Heart right ventricle (tissue), 16 donors: ENCODE measurements at regions not wholly inside any gene's neighbourhood (a gene's known extent, or its start where the extent isn't known, plus 50 kb on each side); places are given as distances from the start of the nearest gene placed in this dataset.

Experiments used
- ATAC-seq, 8 donors: fragments of 200-7000 bp; cut with Tn5 transposase; one replicate each; pipeline ENCODE4 v1.9.1; 2020; ENCODE audit warnings: mild to moderate bottlenecking in 8 of 8, moderate library complexity in 8 of 8, moderate number of reproducible peaks in 1 of 8
- DNase-seq, 2 donors: peaks; one replicate each; pipeline ENCODE4 v3.0.0-alpha.2; 2020
- H3K27ac ChIP-seq, 10 donors: fragments of 200-600 bp; sonication (generic) in 2 of 10; one replicate each; pipeline versions ENCODE4 v1.5.0 to v1.8.0; 2020 to 2022; ENCODE audit warnings: mild to moderate bottlenecking in 3 of 10
- H3K27me3 ChIP-seq, 7 donors: fragments of 200-600 bp; one replicate each; pipeline ENCODE4 v1.8.0; 2021 to 2022; ENCODE audit warnings: mild to moderate bottlenecking in 2 of 7
- H3K36me3 ChIP-seq, 9 donors: fragments of 200-600 bp; sonication (generic) in 1 of 9; one replicate each; pipeline versions ENCODE4 v1.5.0 to v1.8.0; 2020 to 2022; ENCODE audit warnings: mild to moderate bottlenecking in 2 of 9
- H3K4me1 ChIP-seq, 9 donors: fragments of 200-600 bp; sonication (generic) in 1 of 9; one replicate each; pipeline versions ENCODE4 v1.5.0 to v1.8.0; 2020 to 2022; ENCODE audit warnings: mild to moderate bottlenecking in 4 of 9
- H3K4me3 ChIP-seq, 10 donors: fragments of 200-600 bp; sonication (generic) in 2 of 10; one replicate each; pipeline versions ENCODE4 v1.5.0 to v1.8.0; 2020 to 2022; ENCODE audit warnings: mild to moderate bottlenecking in 7 of 10, moderate library complexity in 2 of 10
- H3K9me3 ChIP-seq, 11 donors: fragments of 200-600 bp in 10 of 11; sonication (generic) in 2 of 11; one replicate each; pipeline versions ENCODE4 v1.5.0 to v1.8.0; 2013 to 2022; ENCODE audit warnings: mild to moderate bottlenecking in 2 of 11, control low read depth in 1 of 11, moderate library complexity in 1 of 11
- CTCF ChIP-seq, 9 donors: fragments of 200-600 bp; sonication (generic) in 2 of 9; IDR thresholded peaks; one replicate each; pipeline versions ENCODE4 v1.5.0 to v1.8.0; 2021 to 2022; ENCODE audit warnings: antibody characterized with exemption in 9 of 9, mild to moderate bottlenecking in 5 of 9, moderate library complexity in 1 of 9
- WGBS, 2 donors: extraction: QIAGEN DNeasy Blood & Tissue Kit; methylation state at CpG; one replicate each; pipeline ENCODE4 v1.1.7; 2013; ENCODE audit warnings: inconsistent platforms in 1 of 2; 5-methylcytosine and 5-hydroxymethylcytosine counted together
- intact Hi-C, 10 donors: fragments of 100-400 bp; cut with DNase I; formaldehyde crosslinking; loops; one replicate each; pipeline versions ENCODE4 v1.11.1 to v1.14.2; 2022
- donor health status: Arrhythmogenic right ventricular cardiomyopathy.
- donor health status: ischemic (EF 13 %, LVEDD 7.1; RV severe dilation, severe dysfunction).
- donor health status: healthy with polysubstance abuse.
- donor health status: DM: no; HTN: yes; CAD: no.
- donor health status: DM: no; HTN: no; CAD: no.
- donor health status: ischemic (EF 25% LVEDD 6.9; RV normal size, moderate dysfunction).
- donor health status: ischemic (EF 25% LVEDD 5.7; RV mildly dilated, moderate dysfunction).
- donor health status: healthy.
- donor health status: DM: yes; HTN: yes; CAD: no.
- donor health status: Ischemic cardiomyopathy.
- donor health status: ischemic (EF 35%, LVEDD 5.7; RV mildly dilated, moderate dysfunction).
- donor health status: nonischemic (EF 11% LVEDD 7.7; RV severe dilation, severe dysfunction).
- donor health status: DM: yes; HTN: yes; CAD: no.
- donor health status: PGD.
- donor health status: ischemic (EF 29% LVEDD 5.4; RV normal size, mild dysfunction).
- donor health status: nonischemic (EF 23%, LVEDD 6.1; RV moderate dilation, normal function).

GRCh38 chr2:108182489-108182888, 57.3 kb upstream of the SULT1C3 start:
- H3K36me3 ChIP-seq, result no peaks in the 10 kb centered on the region
- DNase-seq, result no peak
- no peak overlapping the region for H3K27ac ChIP-seq
- H3K9me3 ChIP-seq, result no peaks in the 10 kb centered on the region
- no peak for TF ChIP-seq CTCF (IDR thresholded peaks at IDR 0.05)
- ATAC-seq, result no peak
- no peaks in the 10 kb centered on the region for H3K27me3 ChIP-seq
- 39 to 49% methylated on average over 7 of the region's 7 CpGs for WGBS, 2 donors
- H3K4me1 ChIP-seq, result no peaks in the 10 kb centered on the region
- no peak overlapping the region for H3K4me3 ChIP-seq
- intact Hi-C loops, result loop anchor here in 1 of 10 donors (10.0 kb wide), 1 partner anchor 248 kb away; no protein-coding TSS in a partner anchor

DNA sequence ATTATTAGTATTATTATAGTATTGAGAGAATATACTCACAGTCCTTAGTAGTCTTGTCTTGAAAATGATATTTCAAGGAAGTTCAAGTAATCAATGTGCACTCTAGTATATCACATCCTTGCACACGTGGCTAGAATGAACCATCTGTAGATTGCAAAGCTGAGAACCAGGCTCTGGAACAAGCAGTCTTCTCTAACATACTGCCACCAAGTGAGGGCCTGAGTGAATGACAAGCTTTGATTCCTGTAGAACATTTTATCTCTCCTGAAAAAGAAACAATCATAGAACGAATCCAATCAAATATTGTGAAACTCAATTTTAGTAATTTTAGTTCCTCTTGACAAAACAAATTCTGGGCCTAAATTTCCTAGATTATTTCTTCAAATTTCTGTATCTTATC, 55.3 kb upstream of the SULT1C3 start:
- H3K36me3 ChIP-seq, result no peaks in the 10 kb centered on the region
- WGBS, 2 donors, result 36% methylated on average over 2 of the region's 2 CpGs
- H3K4me1 ChIP-seq, result no peaks in the 10 kb centered on the region
- no peaks in the 10 kb centered on the region for H3K27me3 ChIP-seq
- DNase-seq, result no peak
- peak in 7 of 9 donors; percentile 12 to 41 (median 31) for TF ChIP-seq CTCF (IDR thresholded peaks at IDR 0.05)
- ATAC-seq, result no peak
- H3K9me3 ChIP-seq, result no peaks in the 10 kb centered on the region
- no peak overlapping the region for H3K4me3 ChIP-seq
- H3K27ac ChIP-seq, result no peak overlapping the region
- intact Hi-C loops, result loop anchor here in 1 of 10 donors (10.0 kb wide), 1 partner anchor 250 kb away; no protein-coding TSS in a partner anchor

DNA sequence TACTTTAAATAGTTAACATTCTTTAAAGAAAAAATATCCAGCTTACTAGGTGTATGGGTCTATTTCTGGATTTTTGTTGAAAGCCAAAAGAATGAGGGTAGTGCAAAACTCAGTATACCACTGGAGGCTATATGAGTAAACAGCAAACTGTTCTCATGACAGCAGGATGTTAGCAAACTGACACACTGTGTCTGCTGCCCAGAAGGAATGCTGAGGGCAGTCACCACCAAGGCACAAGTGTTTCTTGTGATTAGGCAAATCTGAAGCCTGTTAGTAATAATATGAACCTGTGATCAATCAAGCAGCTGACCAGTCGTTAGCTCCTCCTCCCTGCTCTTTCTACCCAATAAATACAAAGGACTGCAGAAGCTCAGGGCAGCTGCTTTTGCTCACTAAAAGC, 50.5 kb upstream of the SULT1C3 start:
- Histone ChIP-seq H3K9me3 (peaks cover 0 to 6% (median 0%) of the 10 kb centered on the region in 11 donors), H3K27me3 (peaks cover 0 to 9% (median 0%) of the 10 kb centered on the region in 7 donors), H3K4me1 (no peaks in the 10 kb centered on the region), H3K27ac (no peak overlapping the region), H3K4me3 (no peak overlapping the region), H3K36me3 (no peaks in the 10 kb centered on the region)
- 50 to 55% methylated on average over 1 of the region's 1 CpG for WGBS, 2 donors
- TF ChIP-seq CTCF (IDR thresholded peaks at IDR 0.05), result no peak
- DNase-seq (no peak), ATAC-seq (no peak)
- intact Hi-C loops, result loop anchor here in 2 of 10 donors (2.0 to 10.0 kb wide), 2 partner anchors 151 to 255 kb away; no protein-coding TSS in a partner anchor
